Activated CD4-positive, alpha-beta T cell treated with anti-CD3 and anti-CD28 coated beads, Interleukin-2, amount 10 ng/mL, durations not matched to agents 7 days and 5 days (primary cell): ENCODE measurements at regions not wholly inside any gene's neighbourhood (a gene's known extent, or its start where the extent isn't known, plus 50 kb on each side); places are given as distances from the start of the nearest gene placed in this dataset.
"Not testable (repeated sequence)": the region's sequence is repeated elsewhere in the genome, so short reads cannot be mapped to it uniquely, and the experiment has no call there.

Experiments
- CTCF ChIA-PET: fragments of 350-600 bp; sonication (Branson Sonifier 250); formaldehyde crosslinking; loops from one replicate; lab custom pipeline; 2021; ENCODE audit warnings: antibody characterized with exemption; lab: Charles Lee
- POLR2A ChIA-PET: fragments of 350-600 bp; sonication (Branson Sonifier 250); formaldehyde crosslinking; loops from one replicate; lab custom pipeline; 2021; ENCODE audit warnings: antibody characterized with exemption; lab: Charles Lee
- DNase-seq: peaks from one replicate; pipeline ENCODE4 v3.0.0-alpha.2; 2020
- H3K27ac Mint-ChIP-seq: one replicate; pipeline ENCODE4 v1.8.0; 2021; ENCODE audit warnings: mild to moderate bottlenecking, moderate library complexity, mixed read lengths
- H3K27me3 Mint-ChIP-seq: one replicate; pipeline ENCODE4 v1.8.0; 2021; ENCODE audit warnings: mixed read lengths
- H3K36me3 Mint-ChIP-seq: one replicate; pipeline ENCODE4 v1.8.0; 2021; ENCODE audit warnings: low read depth, mixed read lengths
- H3K4me1 Mint-ChIP-seq: one replicate; pipeline ENCODE4 v1.8.0; 2021; ENCODE audit warnings: mixed read lengths
- H3K4me3 Mint-ChIP-seq: one replicate; pipeline ENCODE4 v1.8.0; 2021; ENCODE audit warnings: mild to moderate bottlenecking, moderate library complexity, mixed read lengths
- H3K9me3 Mint-ChIP-seq: one replicate; pipeline ENCODE4 v1.8.0; 2021; ENCODE audit warnings: mixed read lengths

DNA sequence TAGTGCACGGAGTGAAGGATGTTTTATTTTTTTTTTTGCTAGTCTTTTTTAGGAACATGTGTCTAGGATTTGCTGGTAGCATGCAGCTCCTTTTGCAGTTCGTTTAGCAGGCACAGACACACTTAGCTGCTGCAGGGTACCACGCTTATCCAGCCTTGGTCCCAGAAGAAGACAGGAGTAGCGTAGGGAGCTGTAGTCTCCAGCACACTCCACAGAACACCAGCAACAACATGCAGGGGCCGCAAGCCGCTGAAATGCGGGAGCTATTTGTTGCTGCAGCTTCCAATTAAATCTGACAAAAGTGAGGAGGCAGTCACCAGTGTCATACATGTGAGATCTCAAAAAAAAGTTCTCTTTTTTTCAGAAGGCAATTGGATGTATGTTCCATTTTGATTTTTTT lies 486.2 kb upstream of the KLF6 start:
- CTCF ChIA-PET: interaction anchor here (1.1 kb wide), 1 partner anchor 15 kb away, joined by 3 read pairs; no protein-coding TSS in a partner anchor
- POLR2A ChIA-PET: no interaction called here
- Mint-ChIP-seq H3K9me3 (no peaks in the 10 kb centered on the region), H3K27me3 (peaks cover 26% of the 10 kb centered on the region), H3K4me3 (no peak overlapping the region), H3K36me3 (no peaks in the 10 kb centered on the region), H3K27ac (no peak overlapping the region), H3K4me1 (peaks cover 3% of the 10 kb centered on the region)
- no peak for DNase-seq

DNA sequence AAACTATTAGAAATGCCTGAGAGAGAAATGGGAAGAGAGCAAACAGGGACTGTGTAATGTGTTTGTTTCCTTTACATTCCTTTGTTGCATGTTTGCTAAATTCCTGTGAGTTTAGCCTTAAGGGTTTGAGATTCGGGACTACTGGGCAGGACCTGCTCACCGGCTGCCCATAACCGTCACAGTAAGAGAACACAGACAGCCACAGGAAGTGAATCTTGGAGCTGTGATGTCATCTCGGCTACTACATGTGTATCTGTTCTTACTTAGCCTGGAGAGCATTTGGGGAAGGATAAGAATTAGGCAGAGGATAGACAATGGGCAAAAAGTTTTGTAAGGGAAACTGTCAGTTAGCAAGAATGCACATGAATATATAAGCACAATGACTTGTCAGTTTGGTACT lies 485.1 kb upstream of the KLF6 start:
- no peak for DNase-seq
- H3K27ac Mint-ChIP-seq: no peak overlapping the region
- no peaks in the 10 kb centered on the region for H3K9me3 Mint-ChIP-seq
- H3K4me3 Mint-ChIP-seq: no peak overlapping the region
- peaks cover 24% of the 10 kb centered on the region for H3K27me3 Mint-ChIP-seq
- ChIA-PET POLR2A (no interaction called here), CTCF (interaction anchor here (1.1 kb wide), 1 partner anchor 16 kb away, joined by 3 read pairs; no protein-coding TSS in a partner anchor)
- H3K4me1 Mint-ChIP-seq: peaks cover 5% of the 10 kb centered on the region
- H3K36me3 Mint-ChIP-seq: no peaks in the 10 kb centered on the region

GRCh38 chr10:4268490-4268889 lies 483.5 kb upstream of the KLF6 start:
- H3K27ac Mint-ChIP-seq, H3K36me3 Mint-ChIP-seq, H3K4me1 Mint-ChIP-seq, H3K4me3 Mint-ChIP-seq, DNase-seq, POLR2A ChIA-PET, H3K9me3 Mint-ChIP-seq, CTCF ChIA-PET: not testable (repeated sequence)
- peaks cover 21% of the 10 kb centered on the region for H3K27me3 Mint-ChIP-seq

- no peak overlapping the region for H3K4me3 Mint-ChIP-seq
- H3K27me3 Mint-ChIP-seq: peaks cover 21% of the 10 kb centered on the region
- H3K36me3 Mint-ChIP-seq: no peaks in the 10 kb centered on the region
- ChIA-PET CTCF (no interaction called here), POLR2A (no interaction called here)
- peaks cover 5% of the 10 kb centered on the region for H3K4me1 Mint-ChIP-seq
- no peak overlapping the region for H3K27ac Mint-ChIP-seq
- no peaks in the 10 kb centered on the region for H3K9me3 Mint-ChIP-seq
- DNase-seq: no peak
Observed at GRCh38 chr10:4267086-4267773, 482.2 kb upstream of the KLF6 start.

GRCh38 chr10:4266416-4267085 lies 481.5 kb upstream of the KLF6 start:
- Mint-ChIP-seq H3K4me3 (no peak overlapping the region), H3K4me1 (peaks cover 5% of the 10 kb centered on the region), H3K36me3 (no peaks in the 10 kb centered on the region), H3K9me3 (no peaks in the 10 kb centered on the region), H3K27ac (no peak overlapping the region), H3K27me3 (peaks cover 21% of the 10 kb centered on the region)
- DNase-seq: no peak
- POLR2A ChIA-PET: no interaction called here
- CTCF ChIA-PET: no interaction called here

DNA sequence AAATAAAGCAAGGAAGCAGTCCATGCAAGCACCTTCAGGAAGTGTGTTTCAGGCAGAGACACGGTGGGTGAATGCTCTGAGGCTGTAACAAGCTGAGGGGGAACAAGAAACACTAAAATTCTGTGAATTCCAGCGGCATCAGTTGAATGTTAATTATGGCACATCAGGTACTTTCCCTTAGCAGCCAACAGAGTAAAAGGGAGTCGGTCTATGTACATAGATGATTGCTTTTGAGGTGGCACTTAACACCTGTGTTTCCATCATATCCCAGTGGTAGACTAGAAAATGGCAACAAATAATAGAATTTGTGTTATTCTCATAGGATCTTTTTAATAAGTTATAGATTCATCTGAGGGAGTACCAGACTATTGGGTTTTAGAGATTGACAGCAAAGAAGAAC lies 481.0 kb upstream of the KLF6 start:
- H3K4me3 Mint-ChIP-seq: no peak overlapping the region
- CTCF ChIA-PET: no interaction called here

DNA sequence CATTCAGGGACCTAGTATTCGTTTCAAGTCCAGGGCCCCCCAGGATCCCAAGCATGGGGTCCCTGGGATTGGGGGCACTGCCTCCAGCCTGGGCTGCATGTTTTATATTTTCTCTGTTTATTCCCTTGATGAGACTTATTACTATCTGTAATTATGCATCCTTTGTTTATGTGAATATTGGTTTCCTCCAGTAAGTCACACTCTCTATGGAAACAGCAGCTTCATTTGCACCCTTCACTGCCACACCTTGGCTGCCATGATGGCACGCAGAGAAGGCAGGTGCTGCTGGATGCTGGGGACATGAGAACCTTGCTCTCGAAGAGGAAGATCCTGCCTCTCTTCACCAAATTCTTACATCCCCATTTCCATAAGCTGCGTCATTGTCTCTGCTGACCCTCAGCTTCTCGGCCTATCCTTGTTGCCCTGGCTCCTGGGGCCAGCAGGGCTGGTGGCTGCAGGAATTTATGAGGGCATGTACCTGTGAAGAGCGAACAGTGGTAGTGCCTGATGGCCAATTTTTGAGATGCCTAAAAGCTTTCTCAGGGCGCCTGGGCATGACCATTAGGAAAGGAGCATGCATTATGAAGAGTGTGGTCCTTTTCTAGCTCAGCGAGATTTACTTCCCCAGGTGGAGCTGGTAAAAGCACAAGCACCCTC lies 479.3 kb upstream of the KLF6 start:
- ChIA-PET POLR2A (no interaction called here), CTCF (interaction anchor here (1.0 kb wide), 1 partner anchor 8 kb away, joined by 3 read pairs; no protein-coding TSS in a partner anchor)
- no peak for DNase-seq
- Mint-ChIP-seq H3K9me3 (no peaks in the 10 kb centered on the region), H3K4me3 (no peak overlapping the region), H3K27ac (no peak overlapping the region), H3K27me3 (peaks cover 10% of the 10 kb centered on the region), H3K4me1 (peaks cover 2% of the 10 kb centered on the region), H3K36me3 (no peaks in the 10 kb centered on the region)

More for the DNA sequence above, 481.0 kb upstream of the KLF6 start:
- Mint-ChIP-seq H3K9me3 (no peaks in the 10 kb centered on the region), H3K27me3 (peaks cover 16% of the 10 kb centered on the region), H3K36me3 (no peaks in the 10 kb centered on the region), H3K4me1 (peaks cover 5% of the 10 kb centered on the region), H3K27ac (no peak overlapping the region)
- no peak for DNase-seq
- POLR2A ChIA-PET: no interaction called here

- Mint-ChIP-seq H3K9me3 (no peaks in the 10 kb centered on the region), H3K4me3 (no peak overlapping the region), H3K36me3 (no peaks in the 10 kb centered on the region), H3K27me3 (peaks cover 4% of the 10 kb centered on the region), H3K4me1 (peaks cover 2% of the 10 kb centered on the region), H3K27ac (no peak overlapping the region)
- no peak for DNase-seq
- POLR2A ChIA-PET: no interaction called here
- CTCF ChIA-PET: interaction anchor here (1.3 kb wide), 1 partner anchor 11 kb away, joined by 3 read pairs; no protein-coding TSS in a partner anchor
Observed at GRCh38 chr10:4263601-4263921, 478.6 kb upstream of the KLF6 start.

DNA sequence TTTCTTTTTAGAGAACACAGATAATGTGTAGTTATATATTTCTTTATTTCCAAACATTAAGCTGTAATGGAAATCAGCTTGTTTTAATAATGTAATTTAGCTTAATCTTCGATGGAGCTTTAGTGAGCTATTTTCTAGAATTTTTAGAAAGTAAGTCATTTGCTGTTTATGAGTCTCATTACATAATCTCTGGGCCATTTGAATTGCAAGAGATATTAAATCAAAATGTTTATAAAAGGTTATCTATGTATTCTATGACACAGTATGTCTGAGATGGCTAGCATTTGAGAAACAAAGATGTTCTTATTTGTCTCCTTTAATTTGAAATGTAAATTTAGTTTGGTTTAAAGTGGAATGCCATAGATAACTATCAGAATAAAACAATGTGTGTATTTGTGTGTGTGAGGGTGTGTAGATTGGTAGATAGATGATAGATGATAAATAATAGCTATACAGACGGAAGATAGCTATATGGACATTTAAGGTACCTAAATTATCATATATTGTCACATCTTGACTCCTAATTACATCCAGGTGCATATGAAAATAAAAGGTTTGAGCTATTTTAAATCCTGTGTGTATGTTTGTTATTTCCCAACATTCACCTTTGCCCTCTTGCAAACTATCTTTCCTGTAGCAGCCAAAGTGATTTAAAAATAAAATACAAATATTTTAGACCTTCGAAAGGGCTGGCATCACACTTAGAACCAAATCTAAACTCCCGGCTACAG lies 478.0 kb upstream of the KLF6 start:
- ChIA-PET CTCF (interaction anchor here (1.0 to 1.3 kb wide), 2 partner anchors 10 to 15 kb away, joined by 3 read pairs; no protein-coding TSS in a partner anchor), POLR2A (no interaction called here)
- no peaks in the 10 kb centered on the region for H3K36me3 Mint-ChIP-seq
- H3K27ac Mint-ChIP-seq: no peak overlapping the region
- peaks cover 2% of the 10 kb centered on the region for H3K4me1 Mint-ChIP-seq
- H3K9me3 Mint-ChIP-seq: no peaks in the 10 kb centered on the region
- H3K27me3 Mint-ChIP-seq: peaks cover 4% of the 10 kb centered on the region
- DNase-seq: no peak
- no peak overlapping the region for H3K4me3 Mint-ChIP-seq

DNA sequence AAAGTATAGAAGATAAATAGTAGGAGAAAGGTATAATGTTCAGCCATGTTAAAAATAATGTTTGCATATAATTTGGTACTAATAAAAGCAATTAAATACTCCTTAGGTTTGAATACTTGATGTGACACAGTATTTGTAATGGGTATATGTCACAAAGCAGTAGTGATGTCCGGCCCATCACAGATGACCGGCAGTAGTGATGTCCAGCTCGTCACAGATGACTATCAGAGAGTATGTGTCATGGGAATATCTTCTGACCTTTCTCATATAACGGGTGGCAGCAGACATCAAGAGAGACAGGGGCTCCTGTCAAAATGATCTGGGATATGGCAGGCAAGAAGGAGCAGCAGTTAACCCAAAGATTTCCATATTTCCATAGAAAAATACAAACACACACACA lies 477.4 kb upstream of the KLF6 start:
- ChIA-PET CTCF (interaction anchor here (1.0 to 1.3 kb wide), 2 partner anchors 10 to 16 kb away, joined by 3 read pairs; no protein-coding TSS in a partner anchor), POLR2A (no interaction called here)
- no peak overlapping the region for H3K4me3 Mint-ChIP-seq
- H3K9me3 Mint-ChIP-seq: no peaks in the 10 kb centered on the region
- H3K36me3 Mint-ChIP-seq: no peaks in the 10 kb centered on the region
- no peak overlapping the region for H3K27ac Mint-ChIP-seq
- H3K4me1 Mint-ChIP-seq: peaks cover 2% of the 10 kb centered on the region
- DNase-seq: no peak
- peaks cover 2% of the 10 kb centered on the region for H3K27me3 Mint-ChIP-seq

DNA sequence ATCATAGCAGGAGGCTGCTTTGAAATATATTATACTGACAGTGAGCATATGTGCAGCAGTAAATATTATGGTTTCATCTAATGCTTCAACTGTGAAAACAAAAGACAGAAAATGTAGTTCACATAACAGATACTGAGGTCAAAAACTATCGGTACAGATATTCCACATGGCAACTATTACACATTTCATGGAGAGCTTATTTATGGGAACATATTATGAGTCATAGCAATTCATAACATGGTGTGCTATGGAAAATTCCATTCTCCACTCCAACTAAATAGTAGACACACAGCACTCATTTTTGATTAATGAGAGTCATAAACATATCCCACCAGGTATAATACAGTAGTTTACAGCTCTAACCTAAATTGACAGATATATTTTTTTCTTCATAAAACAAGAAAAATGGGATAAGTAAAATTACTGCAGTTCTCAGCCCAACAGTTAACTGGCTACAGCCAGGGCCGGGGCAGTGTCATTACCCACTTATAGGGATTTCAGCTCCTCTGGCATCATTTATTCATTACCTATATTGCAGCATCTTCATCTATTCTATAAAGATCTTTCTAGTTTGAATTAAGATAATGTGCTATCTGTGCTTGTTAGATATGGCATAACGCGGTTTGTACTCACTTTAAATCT lies 475.6 kb upstream of the KLF6 start:
- CTCF ChIA-PET: interaction anchor here (0.5 kb wide), 1 partner anchor 1362 kb away, joined by 4 read pairs; no protein-coding TSS in a partner anchor
- Mint-ChIP-seq H3K27ac (no peak overlapping the region), H3K36me3 (no peaks in the 10 kb centered on the region), H3K27me3 (peaks cover 2% of the 10 kb centered on the region), H3K9me3 (no peaks in the 10 kb centered on the region), H3K4me3 (no peak overlapping the region), H3K4me1 (no peaks in the 10 kb centered on the region)
- DNase-seq: no peak
- POLR2A ChIA-PET: no interaction called here

GRCh38 chr10:4257939-4258465 lies 473.0 kb upstream of the KLF6 start:
- no peak for DNase-seq
- ChIA-PET POLR2A (no interaction called here), CTCF (interaction anchor here (0.6 kb wide), 1 partner anchor 319 kb away, joined by 3 read pairs; no protein-coding TSS in a partner anchor)
- Mint-ChIP-seq H3K27me3 (peaks cover 7% of the 10 kb centered on the region), H3K36me3 (no peaks in the 10 kb centered on the region), H3K9me3 (peaks cover 4% of the 10 kb centered on the region), H3K27ac (no peak overlapping the region), H3K4me1 (no peaks in the 10 kb centered on the region), H3K4me3 (no peak overlapping the region)
